PFSK-1 (cell line): ENCODE measurements at regions not wholly inside any gene's neighbourhood (a gene's known extent, or its start where the extent isn't known, plus 50 kb on each side); places are given as distances from the start of the nearest gene placed in this dataset.

Source experiments
- POLR2AphosphoS5 ChIP-seq: IDR thresholded peaks from 2 replicates; pipeline ENCODE4 v1.6.1; 2012; ENCODE audit warnings: low read depth, mild to moderate bottlenecking, control low read depth, low read length, moderate library complexity
- TAF1 ChIP-seq: IDR thresholded peaks from 2 replicates; pipeline ENCODE4 v1.6.1; 2012; ENCODE audit warnings: low read length, control low read depth, borderline replicate concordance; ENCODE audit not compliant: insufficient read depth

GRCh38 chr6:13870214-13870830, 54.4 kb upstream of the RNF182 start:
- TF ChIP-seq TAF1 (no peak), POLR2AphosphoS5 (no peak)
